Thyroid gland (tissue), 4 donors: ENCODE measurements at regions not wholly inside any gene's neighbourhood (a gene's known extent, or its start where the extent isn't known, plus 50 kb on each side); places are given as distances from the start of the nearest gene placed in this dataset.

Experiments used
- POLR2A ChIP-seq, 2 donors: fragments of 450-650 bp; IDR thresholded peaks; one replicate each; pipeline ENCODE4 v1.6.1; 2017; ENCODE audit warnings: antibody characterized with exemption in 2 of 2, mild to moderate bottlenecking in 2 of 2, moderate library complexity in 1 of 2
- TF ChIP-seq, protein P1 (sequence below), 6 experiments: fragments of 200-600 bp in 3 of 6; fragments of 450-650 bp in 3 of 6; sonication (generic) in 3 of 6; IDR thresholded peaks; one replicate each; pipeline ENCODE4 v1.5.1; 2016 to 2019; ENCODE audit warnings: antibody characterized with exemption in 6 of 6, mild to moderate bottlenecking in 2 of 6, inconsistent platforms in 1 of 6, moderate library complexity in 1 of 6

DNA sequence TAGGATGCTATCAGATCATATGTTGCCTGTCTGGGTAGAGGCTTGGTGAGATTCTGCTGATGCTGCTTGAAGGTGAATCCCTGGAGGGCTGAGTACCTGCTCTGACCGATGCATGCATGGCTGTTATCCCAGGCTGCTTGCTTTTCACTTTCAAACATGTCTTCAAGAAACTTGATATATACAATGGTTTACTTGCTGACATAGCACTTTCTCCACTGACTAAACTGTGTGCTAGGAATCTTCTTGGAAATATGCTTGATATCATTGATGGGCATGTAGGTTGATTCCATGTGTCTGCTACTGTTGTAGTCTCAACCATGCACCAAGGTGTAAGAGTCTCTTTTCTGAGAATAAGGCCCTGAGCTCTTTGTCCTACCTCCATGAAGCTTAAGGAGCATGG lies 79.6 kb upstream of the WDR1 start:
- TF ChIP-seq, protein P1, sequence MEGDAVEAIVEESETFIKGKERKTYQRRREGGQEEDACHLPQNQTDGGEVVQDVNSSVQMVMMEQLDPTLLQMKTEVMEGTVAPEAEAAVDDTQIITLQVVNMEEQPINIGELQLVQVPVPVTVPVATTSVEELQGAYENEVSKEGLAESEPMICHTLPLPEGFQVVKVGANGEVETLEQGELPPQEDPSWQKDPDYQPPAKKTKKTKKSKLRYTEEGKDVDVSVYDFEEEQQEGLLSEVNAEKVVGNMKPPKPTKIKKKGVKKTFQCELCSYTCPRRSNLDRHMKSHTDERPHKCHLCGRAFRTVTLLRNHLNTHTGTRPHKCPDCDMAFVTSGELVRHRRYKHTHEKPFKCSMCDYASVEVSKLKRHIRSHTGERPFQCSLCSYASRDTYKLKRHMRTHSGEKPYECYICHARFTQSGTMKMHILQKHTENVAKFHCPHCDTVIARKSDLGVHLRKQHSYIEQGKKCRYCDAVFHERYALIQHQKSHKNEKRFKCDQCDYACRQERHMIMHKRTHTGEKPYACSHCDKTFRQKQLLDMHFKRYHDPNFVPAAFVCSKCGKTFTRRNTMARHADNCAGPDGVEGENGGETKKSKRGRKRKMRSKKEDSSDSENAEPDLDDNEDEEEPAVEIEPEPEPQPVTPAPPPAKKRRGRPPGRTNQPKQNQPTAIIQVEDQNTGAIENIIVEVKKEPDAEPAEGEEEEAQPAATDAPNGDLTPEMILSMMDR (IDR thresholded peaks at IDR 0.05), result no peak
- TF ChIP-seq POLR2A (IDR thresholded peaks at IDR 0.05), result no peak
